Left ventricle myocardium inferior (tissue), 1 donor: ENCODE measurements at regions not wholly inside any gene's neighbourhood (a gene's known extent, or its start where the extent isn't known, plus 50 kb on each side); places are given as distances from the start of the nearest gene placed in this dataset.
A peak's percentile ranks its signal among the peaks of the same experiment; 100 is the strongest.

Experiments used
- DNase-seq: peaks from one replicate; pipeline ENCODE4 v3.0.0-alpha.2; 2020
- H3K27ac ChIP-seq: fragments of 200-600 bp; replicated peaks from 2 replicates; pipeline ENCODE4 v1.8.0; 2021
- H3K27me3 ChIP-seq: fragments of 200-600 bp; 2 replicates; pipeline ENCODE4 v1.8.0; 2021; ENCODE audit warnings: low read depth
- H3K36me3 ChIP-seq: fragments of 200-600 bp; 2 replicates; pipeline ENCODE4 v1.8.0; 2021
- H3K4me1 ChIP-seq: fragments of 200-600 bp; 2 replicates; pipeline ENCODE4 v1.8.0; 2021
- H3K4me3 ChIP-seq: fragments of 200-600 bp; 2 replicates; pipeline ENCODE4 v1.8.0; 2021; ENCODE audit warnings: mild to moderate bottlenecking, moderate library complexity
- H3K9me3 ChIP-seq: fragments of 200-600 bp; replicated peaks from 2 replicates; pipeline ENCODE4 v1.8.0; 2021
- intact Hi-C: fragments of 100-400 bp; cut with micrococcal nuclease; formaldehyde crosslinking; loops from one replicate; pipeline ENCODE4 v1.11.0; 2022
- TF ChIP-seq, protein P1 (sequence below): fragments of 200-600 bp; IDR thresholded peaks from 2 replicates; pipeline ENCODE4 v1.8.0; 2021; ENCODE audit warnings: antibody characterized with exemption, mild to moderate bottlenecking, borderline replicate concordance
- donor health status: DM: no; HTN: yes; CAD: no; lungs with severe emphysema.

GRCh38 chr18:44098551-44099098 lies 582.1 kb upstream of the SETBP1 start:
- Histone ChIP-seq H3K27ac (no peak overlapping the region), H3K4me1 (no peaks in the 10 kb centered on the region), H3K36me3 (no peaks in the 10 kb centered on the region), H3K4me3 (no peak overlapping the region), H3K27me3 (no peaks in the 10 kb centered on the region), H3K9me3 (peaks cover 3% of the 10 kb centered on the region)
- intact Hi-C loops, result no loop called here
- DNase-seq, result no peak
- TF ChIP-seq, protein P1, sequence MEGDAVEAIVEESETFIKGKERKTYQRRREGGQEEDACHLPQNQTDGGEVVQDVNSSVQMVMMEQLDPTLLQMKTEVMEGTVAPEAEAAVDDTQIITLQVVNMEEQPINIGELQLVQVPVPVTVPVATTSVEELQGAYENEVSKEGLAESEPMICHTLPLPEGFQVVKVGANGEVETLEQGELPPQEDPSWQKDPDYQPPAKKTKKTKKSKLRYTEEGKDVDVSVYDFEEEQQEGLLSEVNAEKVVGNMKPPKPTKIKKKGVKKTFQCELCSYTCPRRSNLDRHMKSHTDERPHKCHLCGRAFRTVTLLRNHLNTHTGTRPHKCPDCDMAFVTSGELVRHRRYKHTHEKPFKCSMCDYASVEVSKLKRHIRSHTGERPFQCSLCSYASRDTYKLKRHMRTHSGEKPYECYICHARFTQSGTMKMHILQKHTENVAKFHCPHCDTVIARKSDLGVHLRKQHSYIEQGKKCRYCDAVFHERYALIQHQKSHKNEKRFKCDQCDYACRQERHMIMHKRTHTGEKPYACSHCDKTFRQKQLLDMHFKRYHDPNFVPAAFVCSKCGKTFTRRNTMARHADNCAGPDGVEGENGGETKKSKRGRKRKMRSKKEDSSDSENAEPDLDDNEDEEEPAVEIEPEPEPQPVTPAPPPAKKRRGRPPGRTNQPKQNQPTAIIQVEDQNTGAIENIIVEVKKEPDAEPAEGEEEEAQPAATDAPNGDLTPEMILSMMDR, result peak; percentile 14

DNA sequence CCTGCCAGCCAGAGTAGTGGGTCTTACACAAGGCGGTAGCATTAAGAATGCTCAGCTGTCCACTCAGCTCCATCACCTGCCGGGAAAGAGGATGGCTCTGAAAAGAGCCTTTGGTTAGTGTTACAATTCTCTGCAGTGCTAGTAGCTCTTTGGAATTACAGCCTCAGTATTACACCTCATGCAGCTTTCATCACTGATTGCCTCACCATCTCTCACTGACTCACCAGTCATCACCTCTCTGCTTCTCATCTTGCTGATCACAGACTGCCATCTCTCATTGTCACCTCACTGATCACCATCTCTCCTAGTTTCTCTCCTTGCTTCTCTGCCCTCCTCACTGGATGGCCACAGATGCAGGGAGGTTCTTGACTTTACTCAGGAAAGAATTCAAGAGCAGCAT lies 573.5 kb upstream of the SETBP1 start:
- intact Hi-C loops, result no loop called here
- TF ChIP-seq, protein P1, result no peak

DNA sequence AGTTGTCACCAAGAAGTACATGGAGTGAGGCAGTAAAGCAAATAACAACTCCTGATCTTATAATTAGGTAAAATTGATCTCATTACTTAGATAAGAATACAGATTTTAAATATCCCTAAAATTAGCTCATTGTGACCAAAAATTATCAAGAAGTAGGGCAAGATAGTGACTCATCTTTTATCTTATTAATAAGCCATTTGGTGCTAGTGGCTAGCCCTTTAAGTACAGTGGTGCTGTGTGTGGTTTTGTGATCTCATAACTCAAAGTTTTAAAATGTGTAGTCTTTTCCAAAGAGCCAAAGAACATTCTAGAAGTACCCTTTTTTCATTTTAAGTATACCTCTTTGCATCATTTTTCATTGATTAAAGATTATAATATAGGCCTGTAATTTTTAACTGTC lies 569.4 kb upstream of the SETBP1 start:
- Histone ChIP-seq H3K36me3 (no peaks in the 10 kb centered on the region), H3K4me1 (no peaks in the 10 kb centered on the region), H3K4me3 (no peak overlapping the region), H3K27me3 (no peaks in the 10 kb centered on the region), H3K9me3 (no peaks in the 10 kb centered on the region), H3K27ac (no peak overlapping the region)
- DNase-seq, result no peak
- intact Hi-C loops, result no loop called here
- TF ChIP-seq, protein P1, result no peak

More for the DNA sequence above, 573.5 kb upstream of the SETBP1 start:
- no peak for DNase-seq
- no peak overlapping the region for H3K27ac ChIP-seq
- no peaks in the 10 kb centered on the region for H3K27me3 ChIP-seq
- no peak overlapping the region for H3K4me3 ChIP-seq
- no peaks in the 10 kb centered on the region for H3K4me1 ChIP-seq
- no peaks in the 10 kb centered on the region for H3K36me3 ChIP-seq
- no peaks in the 10 kb centered on the region for H3K9me3 ChIP-seq

DNA sequence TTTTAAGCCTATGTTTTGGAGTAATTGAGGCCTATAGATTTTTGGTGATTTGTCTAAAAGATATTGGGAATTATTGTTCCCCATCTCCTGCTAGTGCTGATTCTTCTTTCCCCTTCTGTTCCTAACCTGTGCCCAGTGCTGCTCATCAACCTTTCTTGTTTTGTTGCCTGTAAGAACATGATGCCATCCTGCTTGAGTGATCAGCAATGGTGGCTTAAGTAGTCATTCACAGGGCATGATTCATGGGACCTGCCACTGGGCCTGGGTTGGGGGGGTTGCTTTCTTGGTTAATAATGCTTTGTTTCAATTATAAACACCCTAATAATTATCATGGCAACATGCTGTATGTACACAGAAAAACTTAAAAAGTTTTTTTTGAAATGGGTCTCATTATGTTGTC lies 562.9 kb upstream of the SETBP1 start:
- no peak for DNase-seq
- Histone ChIP-seq H3K4me1 (no peaks in the 10 kb centered on the region), H3K27ac (no peak overlapping the region), H3K36me3 (no peaks in the 10 kb centered on the region), H3K27me3 (no peaks in the 10 kb centered on the region), H3K4me3 (no peak overlapping the region), H3K9me3 (no peaks in the 10 kb centered on the region)
- TF ChIP-seq, protein P1, result no peak
- intact Hi-C loops, result no loop called here

DNA sequence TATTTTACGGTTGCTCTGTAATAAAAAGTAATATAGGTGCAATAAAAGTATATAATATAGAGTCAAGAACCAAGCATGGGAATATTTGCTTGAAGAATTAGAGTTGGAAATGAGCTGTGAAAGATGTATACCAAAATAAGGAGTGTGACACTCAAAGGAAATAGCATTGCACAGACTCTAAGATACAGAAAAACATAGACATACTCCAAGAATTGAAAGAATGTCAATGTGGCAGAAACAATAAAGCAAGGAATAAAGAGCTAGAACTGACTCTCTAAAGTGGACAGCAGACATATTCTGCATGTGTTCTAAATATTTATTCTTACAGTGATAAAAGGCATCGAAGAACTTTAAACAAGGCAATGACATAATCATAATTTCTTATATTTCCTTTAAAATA lies 561.1 kb upstream of the SETBP1 start:
- DNase-seq, result no peak
- Histone ChIP-seq H3K4me1 (no peaks in the 10 kb centered on the region), H3K27me3 (no peaks in the 10 kb centered on the region), H3K9me3 (no peaks in the 10 kb centered on the region), H3K36me3 (no peaks in the 10 kb centered on the region), H3K4me3 (no peak overlapping the region), H3K27ac (no peak overlapping the region)
- intact Hi-C loops, result loop anchor here (10.0 kb wide), 1 partner anchor 1235 kb away; no protein-coding TSS in a partner anchor
- TF ChIP-seq, protein P1, result no peak
